Hematopoietic multipotent progenitor cell treated with erythropoietin and hydrocortisone succinate and interleukin-3 and kit ligand, for 6 days (in vitro differentiated cells): ENCODE measurements at regions not wholly inside any gene's neighbourhood (a gene's known extent, or its start where the extent isn't known, plus 50 kb on each side); places are given as distances from the start of the nearest gene placed in this dataset.

Source experiments
- DNase-seq: peaks from one replicate; pipeline ENCODE4 v3.0.0-alpha.2; 2015

- DNase-seq: no peak
Observed at GRCh38 chr6:71444222-71444621, 155.6 kb downstream of the OGFRL1 start.

- no peak for DNase-seq
Observed at GRCh38 chr6:71446057-71446456, 157.4 kb downstream of the OGFRL1 start.

- no peak for DNase-seq
Observed at GRCh38 chr6:71446470-71446869, 157.9 kb downstream of the OGFRL1 start.

GRCh38 chr6:71452697-71453370 lies 164.2 kb downstream of the OGFRL1 start:
- DNase-seq: no peak

GRCh38 chr6:71453371-71453706 lies 164.7 kb downstream of the OGFRL1 start:
- no peak for DNase-seq

- DNase-seq: peak; percentile 12
Observed at GRCh38 chr6:71454056-71454455, 165.4 kb downstream of the OGFRL1 start.

- DNase-seq: no peak
Observed at GRCh38 chr6:71457929-71458328, 169.3 kb downstream of the OGFRL1 start.

- no peak for DNase-seq
Observed at GRCh38 chr6:71459162-71459561, 170.6 kb downstream of the OGFRL1 start.

GRCh38 chr6:71460933-71461332 lies 172.3 kb downstream of the OGFRL1 start:
- DNase-seq: no peak

- no peak for DNase-seq
Observed at GRCh38 chr6:71463061-71463460, 174.4 kb downstream of the OGFRL1 start.

- no peak for DNase-seq
Observed at GRCh38 chr6:71465096-71465495, 176.5 kb downstream of the OGFRL1 start.

GRCh38 chr6:71466362-71466761 lies 177.8 kb downstream of the OGFRL1 start:
- DNase-seq: no peak

- no peak for DNase-seq
Observed at GRCh38 chr6:71468038-71468437, 179.4 kb downstream of the OGFRL1 start.

GRCh38 chr6:71468841-71469700 lies 180.5 kb downstream of the OGFRL1 start:
- DNase-seq: no peak

- DNase-seq: no peak
Observed at GRCh38 chr6:71471718-71472117, 183.1 kb downstream of the OGFRL1 start.

GRCh38 chr6:71473926-71474325 lies 185.3 kb downstream of the OGFRL1 start:
- DNase-seq: no peak

- no peak for DNase-seq
Observed at GRCh38 chr6:71474942-71475341, 186.3 kb downstream of the OGFRL1 start.

- no peak for DNase-seq
Observed at GRCh38 chr6:71476371-71476770, 187.8 kb downstream of the OGFRL1 start.

GRCh38 chr6:71476872-71477271 lies 188.3 kb downstream of the OGFRL1 start:
- no peak for DNase-seq

GRCh38 chr6:71478834-71479541 lies 190.4 kb downstream of the OGFRL1 start:
- no peak for DNase-seq

GRCh38 chr6:71480577-71480976 lies 192.0 kb downstream of the OGFRL1 start:
- DNase-seq: no peak

GRCh38 chr6:71481011-71481410 lies 192.4 kb downstream of the OGFRL1 start:
- DNase-seq: no peak

GRCh38 chr6:71481801-71482200 lies 193.2 kb downstream of the OGFRL1 start:
- no peak for DNase-seq

GRCh38 chr6:71482742-71483141 lies 194.1 kb downstream of the OGFRL1 start:
- DNase-seq: no peak
